Epithelial cell of proximal tubule (primary cell): ENCODE measurements at regions not wholly inside any gene's neighbourhood (a gene's known extent, or its start where the extent isn't known, plus 50 kb on each side); places are given as distances from the start of the nearest gene placed in this dataset.

Experiments used
- DNase-seq: peaks from one replicate; pipeline ENCODE4 v3.0.0-alpha.2; 2011; ENCODE audit warnings: low read depth
- H3K4me3 ChIP-seq: 2 replicates; pipeline ENCODE4 v1.5.1; 2011; ENCODE audit warnings: low read depth, mild to moderate bottlenecking, low read length
- TF ChIP-seq, protein P1 (sequence below): conservative IDR thresholded peaks from 2 replicates; pipeline ENCODE4 v1.5.1; 2012; ENCODE audit warnings: low read depth, mild to moderate bottlenecking, low read length

DNA sequence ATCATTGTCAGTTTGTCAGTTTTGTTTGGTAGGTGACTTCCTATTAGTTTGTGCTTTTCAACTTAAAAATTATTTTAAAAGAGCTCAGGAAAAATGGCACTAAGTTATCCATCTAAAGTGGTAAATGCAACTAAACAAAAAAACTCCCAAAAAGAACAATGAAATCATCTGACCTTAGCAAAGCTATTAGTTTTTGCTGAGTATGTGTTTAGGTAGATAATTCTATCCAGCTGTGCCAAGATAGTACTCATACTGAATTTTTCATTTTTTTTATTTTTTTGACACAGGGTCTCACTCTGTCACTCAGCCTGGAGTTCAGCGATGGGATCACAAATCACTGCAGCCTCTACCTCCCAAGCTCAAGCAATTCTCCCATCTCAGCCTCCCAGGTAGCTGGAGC is 645.3 kb downstream of the TBC1D4 start:
- TF ChIP-seq, protein P1, sequence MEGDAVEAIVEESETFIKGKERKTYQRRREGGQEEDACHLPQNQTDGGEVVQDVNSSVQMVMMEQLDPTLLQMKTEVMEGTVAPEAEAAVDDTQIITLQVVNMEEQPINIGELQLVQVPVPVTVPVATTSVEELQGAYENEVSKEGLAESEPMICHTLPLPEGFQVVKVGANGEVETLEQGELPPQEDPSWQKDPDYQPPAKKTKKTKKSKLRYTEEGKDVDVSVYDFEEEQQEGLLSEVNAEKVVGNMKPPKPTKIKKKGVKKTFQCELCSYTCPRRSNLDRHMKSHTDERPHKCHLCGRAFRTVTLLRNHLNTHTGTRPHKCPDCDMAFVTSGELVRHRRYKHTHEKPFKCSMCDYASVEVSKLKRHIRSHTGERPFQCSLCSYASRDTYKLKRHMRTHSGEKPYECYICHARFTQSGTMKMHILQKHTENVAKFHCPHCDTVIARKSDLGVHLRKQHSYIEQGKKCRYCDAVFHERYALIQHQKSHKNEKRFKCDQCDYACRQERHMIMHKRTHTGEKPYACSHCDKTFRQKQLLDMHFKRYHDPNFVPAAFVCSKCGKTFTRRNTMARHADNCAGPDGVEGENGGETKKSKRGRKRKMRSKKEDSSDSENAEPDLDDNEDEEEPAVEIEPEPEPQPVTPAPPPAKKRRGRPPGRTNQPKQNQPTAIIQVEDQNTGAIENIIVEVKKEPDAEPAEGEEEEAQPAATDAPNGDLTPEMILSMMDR = no peak
- no peak for DNase-seq
- no peak overlapping the region for H3K4me3 ChIP-seq

DNA sequence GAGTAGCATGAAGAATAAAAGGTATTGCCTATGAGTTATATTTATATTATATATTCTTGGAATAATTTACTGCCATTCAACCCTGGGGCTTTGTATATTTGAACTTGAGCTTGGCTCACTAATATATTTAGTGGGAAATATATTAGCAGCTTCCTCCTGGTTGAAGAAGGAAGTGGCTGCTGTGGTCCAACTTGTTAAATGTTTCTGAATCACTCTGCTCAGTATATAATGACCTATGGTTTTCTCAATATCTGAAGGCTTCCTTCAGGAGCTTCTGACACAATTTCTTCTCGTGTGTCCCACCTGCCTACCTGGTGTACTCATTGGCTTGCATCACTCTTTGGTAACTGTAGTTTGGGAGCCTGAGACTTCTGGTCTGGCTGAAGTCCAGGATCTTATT is 646.4 kb downstream of the TBC1D4 start:
- no peak for DNase-seq
- TF ChIP-seq, protein P1 = no peak
- H3K4me3 ChIP-seq = no peak overlapping the region

DNA sequence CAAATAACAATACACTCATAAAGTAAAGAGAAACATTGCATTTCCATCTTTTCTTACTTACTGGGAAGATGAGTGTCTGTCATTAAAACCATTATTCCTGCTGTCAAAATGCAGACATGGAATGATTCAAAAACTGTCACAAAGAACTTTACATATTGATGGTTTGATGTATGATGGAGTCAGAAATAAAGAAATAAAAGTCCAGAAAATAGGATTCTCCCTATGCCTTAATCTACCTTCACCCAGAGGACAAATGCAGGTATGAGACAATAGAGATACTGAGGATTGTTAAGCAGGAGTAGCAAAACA is 656.1 kb downstream of the TBC1D4 start:
- no peak overlapping the region for H3K4me3 ChIP-seq
- TF ChIP-seq, protein P1 = no peak
- DNase-seq = no peak

DNA sequence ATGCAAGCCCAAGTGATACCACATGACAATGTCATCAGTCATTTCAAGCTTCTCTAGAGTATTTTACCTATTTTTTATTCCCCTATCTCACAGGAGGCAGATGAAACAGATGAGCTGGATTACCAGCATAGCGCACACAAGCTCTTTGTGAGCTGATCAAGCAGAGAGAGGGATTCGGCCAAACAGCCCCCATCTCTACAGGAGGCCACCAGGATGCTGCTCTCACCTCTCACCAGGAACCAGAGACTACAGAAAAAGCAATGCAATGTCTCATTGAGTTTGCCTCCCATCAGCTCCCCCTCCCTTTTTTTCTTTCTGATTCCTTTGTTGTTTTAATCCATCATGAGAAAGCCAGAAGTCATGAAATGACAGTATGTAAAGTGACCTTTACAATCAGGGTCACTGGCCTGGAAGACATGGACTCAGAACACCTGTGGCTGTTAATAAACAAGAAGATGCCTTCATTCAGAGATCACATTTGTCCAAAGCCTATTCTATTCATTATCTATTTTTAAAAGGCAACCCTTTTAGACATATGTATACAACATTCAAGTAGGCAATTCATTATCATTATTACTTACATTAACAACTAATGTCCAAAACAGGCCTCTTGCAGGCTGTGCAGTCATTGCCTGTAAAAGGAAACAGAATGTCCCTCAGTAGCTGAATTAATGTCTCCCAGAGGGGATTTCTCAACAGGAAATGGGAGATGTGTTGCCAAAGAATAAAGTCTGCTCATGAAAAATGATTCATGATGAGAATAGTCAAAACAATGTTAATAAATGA is 656.6 kb downstream of the TBC1D4 start:
- no peak overlapping the region for H3K4me3 ChIP-seq
- TF ChIP-seq, protein P1 = no peak
- DNase-seq = peak; percentile 63

DNA sequence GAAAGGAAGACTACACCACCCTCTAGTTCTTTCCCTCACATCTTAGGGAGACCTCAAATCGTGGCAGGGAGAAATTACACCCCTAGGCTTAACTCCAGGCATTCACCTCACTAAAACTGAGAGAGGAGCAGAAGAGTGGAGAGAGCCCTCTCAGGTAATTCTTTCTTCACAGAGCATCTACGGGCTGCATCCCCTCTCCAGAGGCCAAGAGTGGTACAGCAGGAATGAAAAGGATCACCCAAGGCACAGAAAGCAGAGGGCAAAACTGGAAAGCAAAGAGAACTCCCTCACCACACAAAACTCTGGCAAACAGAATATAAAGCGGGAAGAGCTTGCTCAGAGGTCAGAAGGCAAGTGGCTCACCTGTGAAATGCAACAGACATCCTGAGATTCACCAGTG is 661.2 kb downstream of the TBC1D4 start:
- H3K4me3 ChIP-seq = no peak overlapping the region
- TF ChIP-seq, protein P1 = no peak
- no peak for DNase-seq

DNA sequence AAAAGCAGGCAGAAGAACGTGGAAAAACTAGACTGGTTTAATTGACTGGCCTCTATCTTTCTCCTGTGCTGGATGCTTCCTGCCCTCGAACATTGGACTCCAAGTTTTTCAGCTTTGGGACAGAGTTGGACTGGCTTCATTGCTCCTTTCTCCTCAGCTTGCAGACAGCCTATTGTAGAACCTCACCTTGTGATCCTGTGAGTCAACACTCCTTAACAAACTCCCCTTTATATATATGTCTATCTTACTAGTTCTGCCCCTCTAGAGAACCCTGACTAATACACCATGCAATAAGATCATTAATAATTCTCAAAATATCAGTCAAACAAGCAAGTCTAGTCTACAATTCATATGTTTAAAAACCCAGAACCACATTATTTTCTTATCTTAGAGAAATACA is 662.4 kb downstream of the TBC1D4 start:
- no peak for DNase-seq
- H3K4me3 ChIP-seq = no peak overlapping the region
- TF ChIP-seq, protein P1 = no peak

DNA sequence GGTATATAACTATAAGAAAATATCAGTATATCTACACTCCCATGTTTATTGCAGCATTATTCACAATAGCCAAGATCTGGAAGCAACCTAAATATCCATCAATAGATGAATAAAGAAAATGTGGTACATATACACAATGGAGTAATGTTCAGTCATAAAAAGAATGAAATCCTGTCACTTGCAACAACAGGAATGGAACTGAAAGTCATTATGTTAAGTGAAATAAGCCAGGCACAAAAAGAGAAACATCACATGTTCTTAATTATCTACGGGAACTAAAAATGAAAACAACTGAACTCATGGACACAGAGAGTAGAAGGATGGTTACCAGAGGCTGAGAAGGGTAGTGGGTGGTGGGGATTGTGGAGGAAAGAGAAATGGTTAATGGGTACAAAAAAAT is 665.2 kb downstream of the TBC1D4 start:
- no peak overlapping the region for H3K4me3 ChIP-seq
- no peak for DNase-seq
- TF ChIP-seq, protein P1 = no peak
